Mesothelial cell of epicardium (in vitro differentiated cells): ENCODE measurements at regions not wholly inside any gene's neighbourhood (a gene's known extent, or its start where the extent isn't known, plus 50 kb on each side); places are given as distances from the start of the nearest gene placed in this dataset.

Experiments used
- DNase-seq, 2 experiments: peaks; one replicate each; pipeline ENCODE4 v3.0.0; 2021; ENCODE audit warnings: low spot score in 2 of 2; ENCODE audit not compliant: unreplicated experiment in 2 of 2
- H3K27ac Mint-ChIP-seq: 2 replicates; pipeline ENCODE4 v1.8.0; 2021; ENCODE audit warnings: mixed read lengths
- H3K27me3 Mint-ChIP-seq: 2 replicates; pipeline ENCODE4 v1.8.0; 2021; ENCODE audit warnings: low read depth, mixed read lengths
- H3K36me3 Mint-ChIP-seq: 2 replicates; pipeline ENCODE4 v1.8.0; 2021; ENCODE audit warnings: mixed read lengths
- H3K4me1 Mint-ChIP-seq: 2 replicates; pipeline ENCODE4 v1.8.0; 2021; ENCODE audit warnings: mixed read lengths
- H3K4me3 Mint-ChIP-seq: 2 replicates; pipeline ENCODE4 v1.8.0; 2021; ENCODE audit warnings: mild to moderate bottlenecking, moderate library complexity, mixed read lengths
- H3K9me3 Mint-ChIP-seq: 2 replicates; pipeline ENCODE4 v1.8.0; 2021; ENCODE audit warnings: mixed read lengths
- CTCF ChIP-seq: fragments of 200-600 bp; sonication (generic); IDR thresholded peaks from one replicate; pipeline ENCODE4 v1.5.0; 2021; ENCODE audit warnings: antibody characterized with exemption; ENCODE audit not compliant: unreplicated experiment

- no peaks in the 10 kb centered on the region for H3K9me3 Mint-ChIP-seq
- peaks cover 8% of the 10 kb centered on the region for H3K4me1 Mint-ChIP-seq
- no peak for DNase-seq
- no peak for TF ChIP-seq CTCF
- no peak overlapping the region for H3K4me3 Mint-ChIP-seq
- no peaks in the 10 kb centered on the region for H3K36me3 Mint-ChIP-seq
- H3K27ac Mint-ChIP-seq, result no peak overlapping the region
- H3K27me3 Mint-ChIP-seq, result peaks cover 3% of the 10 kb centered on the region
Observed at GRCh38 chr4:100258675-100259074, 68.4 kb upstream of the DDIT4L start.

- Mint-ChIP-seq H3K9me3 (no peaks in the 10 kb centered on the region), H3K4me3 (no peak overlapping the region), H3K4me1 (peaks cover 8% of the 10 kb centered on the region), H3K27ac (no peak overlapping the region), H3K36me3 (no peaks in the 10 kb centered on the region), H3K27me3 (peaks cover 3% of the 10 kb centered on the region)
- DNase-seq, result no peak
- no peak for TF ChIP-seq CTCF
Observed at GRCh38 chr4:100257567-100257966, 67.3 kb upstream of the DDIT4L start.

- Mint-ChIP-seq H3K27ac (no peak overlapping the region), H3K4me1 (no peaks in the 10 kb centered on the region), H3K9me3 (no peaks in the 10 kb centered on the region), H3K4me3 (no peak overlapping the region), H3K36me3 (no peaks in the 10 kb centered on the region), H3K27me3 (peaks cover 3% of the 10 kb centered on the region)
- TF ChIP-seq CTCF, result no peak
- no peak for DNase-seq
Observed at GRCh38 chr4:100254237-100254636, 64.0 kb upstream of the DDIT4L start.

- Mint-ChIP-seq H3K27me3 (no peaks in the 10 kb centered on the region), H3K27ac (no peak overlapping the region), H3K36me3 (no peaks in the 10 kb centered on the region), H3K4me1 (no peaks in the 10 kb centered on the region), H3K4me3 (no peak overlapping the region), H3K9me3 (no peaks in the 10 kb centered on the region)
- TF ChIP-seq CTCF, result no peak
- DNase-seq, result no peak
Observed at GRCh38 chr4:100248476-100248875, 58.2 kb upstream of the DDIT4L start.

- TF ChIP-seq CTCF, result no peak
- H3K9me3 Mint-ChIP-seq, result peaks cover 14% of the 10 kb centered on the region
- no peak for DNase-seq
- H3K27me3 Mint-ChIP-seq, result no peaks in the 10 kb centered on the region
- H3K4me3 Mint-ChIP-seq, result no peak overlapping the region
- no peaks in the 10 kb centered on the region for H3K36me3 Mint-ChIP-seq
- no peaks in the 10 kb centered on the region for H3K4me1 Mint-ChIP-seq
- no peak overlapping the region for H3K27ac Mint-ChIP-seq
Observed at GRCh38 chr4:100246697-100247096, 56.4 kb upstream of the DDIT4L start.

- no peak for DNase-seq
- Mint-ChIP-seq H3K27ac (no peak overlapping the region), H3K4me1 (no peaks in the 10 kb centered on the region), H3K9me3 (peaks cover 29% of the 10 kb centered on the region), H3K4me3 (no peak overlapping the region), H3K27me3 (no peaks in the 10 kb centered on the region), H3K36me3 (no peaks in the 10 kb centered on the region)
- no peak for TF ChIP-seq CTCF
Observed at GRCh38 chr4:100244347-100244746, 54.1 kb upstream of the DDIT4L start.
